GM20000 (cell line): ENCODE measurements at regions not wholly inside any gene's neighbourhood (a gene's known extent, or its start where the extent isn't known, plus 50 kb on each side); places are given as distances from the start of the nearest gene placed in this dataset.
"Not testable (repeated sequence)": the region's sequence is repeated elsewhere in the genome, so short reads cannot be mapped to it uniquely, and the experiment has no call there.

ENCODE experiments used
- DNase-seq: peaks from one replicate; pipeline ENCODE4 v3.0.0; 2012; ENCODE audit warnings: low spot score
- CTCF ChIP-seq: IDR thresholded peaks from 2 replicates; pipeline ENCODE4 v1.5.1; 2012; ENCODE audit warnings: mild to moderate bottlenecking, control low read depth; ENCODE audit errors: extremely low read depth, missing control alignments

GRCh38 chr9:88596376-88596775, 61.4 kb downstream of the NXNL2 start:
- DNase-seq, result no peak
- TF ChIP-seq CTCF, result no peak

GRCh38 chr9:88604836-88605511, 70.0 kb downstream of the NXNL2 start:
- TF ChIP-seq CTCF, result no peak
- no peak for DNase-seq

- DNase-seq, result no peak
- no peak for TF ChIP-seq CTCF
These were observed 70.8 kb downstream of the NXNL2 start for GRCh38 chr9:88605512-88606362.

GRCh38 chr9:88614359-88614758, 79.4 kb downstream of the NXNL2 start:
- no peak for DNase-seq
- TF ChIP-seq CTCF, result no peak

GRCh38 chr9:88623698-88624097, 88.7 kb downstream of the NXNL2 start:
- TF ChIP-seq CTCF, result no peak
- no peak for DNase-seq

- TF ChIP-seq CTCF, result no peak
- no peak for DNase-seq
These were observed 93.1 kb downstream of the NXNL2 start for GRCh38 chr9:88628114-88628513.

GRCh38 chr9:88628811-88629210, 93.8 kb downstream of the NXNL2 start:
- DNase-seq, result no peak
- TF ChIP-seq CTCF, result no peak

GRCh38 chr9:88630574-88630973, 95.6 kb downstream of the NXNL2 start:
- not testable (repeated sequence) for DNase-seq
